ENCODE measurements at regions not wholly inside any gene's neighbourhood (a gene's known extent, or its start where the extent isn't known, plus 50 kb on each side); places are given as distances from the start of the nearest gene placed in this dataset.

- TF ChIP-seq CTCF (conservative IDR thresholded peaks at IDR 0.05) (no peak), EZH2 (IDR thresholded peaks at IDR 0.05; ENCODE audit: low read depth) (no peak)
Observed at GRCh38 chr6:78268591-78269452, 598.5 kb upstream of the IRAK1BP1 start.

Data from PC-9 (cell line).